Loucy (cell line): ENCODE measurements at regions not wholly inside any gene's neighbourhood (a gene's known extent, or its start where the extent isn't known, plus 50 kb on each side); places are given as distances from the start of the nearest gene placed in this dataset.

Experiments
- H2AFZ ChIP-seq: fragments of 200-600 bp; sonication (generic); 2 replicates; pipeline ENCODE4 v1.6.0; 2016; ENCODE audit warnings: antibody characterized with exemption, mild to moderate bottlenecking, low read length, moderate library complexity
- H3F3A ChIP-seq: fragments of 200-600 bp; 2 replicates; pipeline ENCODE4 v1.6.0; 2016; ENCODE audit warnings: antibody characterized with exemption, low read depth, mild to moderate bottlenecking
- H3K27me3 ChIP-seq: fragments of 200-600 bp; sonication (generic); 2 replicates; pipeline ENCODE4 v1.6.1; 2014; ENCODE audit warnings: low read length, mild to moderate bottlenecking; ENCODE audit not compliant: insufficient read depth, poor library complexity, severe bottlenecking
- H3K36me3 ChIP-seq: fragments of 200-600 bp; sonication (generic); 2 replicates; pipeline ENCODE4 v1.6.1; 2016; ENCODE audit warnings: low read length; ENCODE audit not compliant: insufficient read depth
- H3K4me1 ChIP-seq: fragments of 200-600 bp; sonication (generic); 2 replicates; pipeline ENCODE4 v1.5.1; 2014; ENCODE audit warnings: low read length, mild to moderate bottlenecking; ENCODE audit not compliant: insufficient read depth, poor library complexity, severe bottlenecking
- H3K4me2 ChIP-seq: fragments of 200-600 bp; sonication (generic); 2 replicates; pipeline ENCODE4 v1.6.0; 2014; ENCODE audit warnings: antibody characterized with exemption, low read length, low read depth, mild to moderate bottlenecking; ENCODE audit not compliant: poor library complexity, severe bottlenecking
- H3K4me3 ChIP-seq: fragments of 200-600 bp; sonication (generic); 2 replicates; pipeline ENCODE4 v1.5.1; 2014; ENCODE audit warnings: low read length, mild to moderate bottlenecking, mixed read lengths; ENCODE audit not compliant: poor library complexity, severe bottlenecking
- H3K79me2 ChIP-seq: fragments of 200-600 bp; sonication (generic); 2 replicates; pipeline ENCODE4 v1.6.1; 2014; ENCODE audit warnings: low read length; ENCODE audit not compliant: insufficient read depth
- H3K9ac ChIP-seq: fragments of 200-600 bp; sonication (generic); 2 replicates; pipeline ENCODE4 v1.6.0; 2014; ENCODE audit warnings: mild to moderate bottlenecking, low read depth, low read length, moderate library complexity; ENCODE audit not compliant: poor library complexity, severe bottlenecking
- H3K9me2 ChIP-seq: fragments of 200-600 bp; sonication (generic); replicated peaks from 2 replicates; pipeline ENCODE4 v1.6.1; 2016; ENCODE audit warnings: low read depth, low read length, mixed read lengths
- H3K9me3 ChIP-seq: fragments of 200-600 bp; sonication (generic); 2 replicates; pipeline ENCODE4 v1.6.1; 2014; ENCODE audit warnings: mild to moderate bottlenecking, antibody characterized with exemption, low read length, low read depth; ENCODE audit not compliant: insufficient read depth
- H4K20me1 ChIP-seq: fragments of 200-600 bp; sonication (generic); 2 replicates; pipeline ENCODE4 v1.6.0; 2014; ENCODE audit warnings: antibody characterized with exemption, low read length, mild to moderate bottlenecking; ENCODE audit not compliant: insufficient read depth, poor library complexity, severe bottlenecking
- CTCF ChIP-seq: fragments of 200-600 bp; sonication (generic); conservative IDR thresholded peaks from 2 replicates; pipeline ENCODE4 v1.5.1; 2014; ENCODE audit warnings: mild to moderate bottlenecking, antibody characterized with exemption, low read length
- EZH2phosphoT487 ChIP-seq: fragments of 200-600 bp; IDR thresholded peaks from 2 replicates; pipeline ENCODE4 v1.6.1; 2018; ENCODE audit warnings: antibody characterized with exemption, mild to moderate bottlenecking, moderate library complexity, borderline replicate concordance

GRCh38 chr2:13067508-13067907 is 350.8 kb downstream of the TRIB2 start:
- H3F3A ChIP-seq, result no peaks in the 10 kb centered on the region
- no peak overlapping the region for H3K4me2 ChIP-seq
- no peaks in the 10 kb centered on the region for H3K36me3 ChIP-seq
- no peaks in the 10 kb centered on the region for H3K79me2 ChIP-seq
- H3K27me3 ChIP-seq, result no peaks in the 10 kb centered on the region
- no peaks in the 10 kb centered on the region for H4K20me1 ChIP-seq
- no peak overlapping the region for H2AFZ ChIP-seq
- no peak overlapping the region for H3K4me3 ChIP-seq
- H3K9me2 ChIP-seq, result 0 out of 2 replicates have a peak, but pooled peaks cover 4% of the 10 kb centered on the region
- no peaks in the 10 kb centered on the region for H3K4me1 ChIP-seq
- TF ChIP-seq CTCF (no peak), EZH2phosphoT487 (no peak)
- no peaks in the 10 kb centered on the region for H3K9me3 ChIP-seq
- no peak overlapping the region for H3K9ac ChIP-seq

GRCh38 chr2:13089971-13090370 is 373.2 kb downstream of the TRIB2 start:
- Histone ChIP-seq H2AFZ (no peak overlapping the region), H3K9ac (no peak overlapping the region), H3K4me3 (no peak overlapping the region), H3K36me3 (no peaks in the 10 kb centered on the region), H3K79me2 (no peaks in the 10 kb centered on the region), H3F3A (no peaks in the 10 kb centered on the region), H3K4me2 (no peak overlapping the region), H4K20me1 (no peaks in the 10 kb centered on the region), H3K4me1 (no peaks in the 10 kb centered on the region), H3K9me2 (no peaks in the 10 kb centered on the region), H3K27me3 (no peaks in the 10 kb centered on the region), H3K9me3 (no peaks in the 10 kb centered on the region)
- no peak for TF ChIP-seq CTCF
- no peak for TF ChIP-seq EZH2phosphoT487

- H4K20me1 ChIP-seq, result no peaks in the 10 kb centered on the region
- no peak overlapping the region for H3K9ac ChIP-seq
- H3K4me2 ChIP-seq, result no peak overlapping the region
- H3K36me3 ChIP-seq, result no peaks in the 10 kb centered on the region
- H2AFZ ChIP-seq, result no peak overlapping the region
- H3K4me1 ChIP-seq, result no peaks in the 10 kb centered on the region
- no peaks in the 10 kb centered on the region for H3K9me2 ChIP-seq
- TF ChIP-seq CTCF (no peak), EZH2phosphoT487 (no peak)
- no peaks in the 10 kb centered on the region for H3K79me2 ChIP-seq
- no peaks in the 10 kb centered on the region for H3K9me3 ChIP-seq
- H3K4me3 ChIP-seq, result no peak overlapping the region
- no peaks in the 10 kb centered on the region for H3K27me3 ChIP-seq
- no peaks in the 10 kb centered on the region for H3F3A ChIP-seq
Observed at GRCh38 chr2:13091455-13091854, 374.7 kb downstream of the TRIB2 start.
